OCI-LY7 (cell line): ENCODE measurements at regions not wholly inside any gene's neighbourhood (a gene's known extent, or its start where the extent isn't known, plus 50 kb on each side); places are given as distances from the start of the nearest gene placed in this dataset.

Source experiments
- BruUV-seq: library from RNA; stranded (reverse); fragments of 400-500 nt; replicated peaks from 2 replicates; lab custom pipeline; 2021; lab: Mats Ljungman, UMichigan
- CTCF ChIA-PET: fragments of 300-600 bp; sonication (Branson Sonifier 250); formaldehyde crosslinking; loops from one replicate; lab custom pipeline; 2022; ENCODE audit warnings: antibody characterized with exemption; ENCODE audit not compliant: unreplicated experiment; lab: Charles Lee
- POLR2A ChIA-PET: fragments of 300-600 bp; sonication (Branson Sonifier 250); formaldehyde crosslinking; loops from one replicate; lab custom pipeline; 2022; ENCODE audit warnings: antibody characterized with exemption; lab: Charles Lee
- DNase-seq: peaks from one replicate; pipeline ENCODE4 v3.0.0-alpha.2; 2015; ENCODE audit warnings: low spot score
- H2AFZ ChIP-seq: fragments of 200-600 bp; sonication (generic), shearing (Covaris generic); 2 replicates; pipeline ENCODE4 v1.6.1; 2014; ENCODE audit warnings: mild to moderate bottlenecking, antibody characterized with exemption, low read length, moderate library complexity
- H3K27ac ChIP-seq: fragments of 200-600 bp; sonication (generic); 2 replicates; pipeline ENCODE4 v1.5.1; 2014; ENCODE audit warnings: mixed run types, low read depth, mild to moderate bottlenecking, moderate library complexity, low read length, inconsistent platforms; ENCODE audit not compliant: poor library complexity, severe bottlenecking
- H3K36me3 ChIP-seq: fragments of 200-600 bp; sonication (generic); 2 replicates; pipeline ENCODE4 v1.6.1; 2014; ENCODE audit warnings: mild to moderate bottlenecking, antibody characterized with exemption, low read length, moderate library complexity, mixed read lengths; ENCODE audit not compliant: insufficient read depth
- H3K4me1 ChIP-seq: fragments of 200-600 bp; sonication (generic); 2 replicates; pipeline ENCODE4 v1.5.1; 2014; ENCODE audit warnings: mild to moderate bottlenecking, low read length; ENCODE audit not compliant: insufficient read depth, poor library complexity, severe bottlenecking
- H3K4me2 ChIP-seq: fragments of 200-600 bp; sonication (generic); 2 replicates; pipeline ENCODE4 v1.6.1; 2014; ENCODE audit warnings: mild to moderate bottlenecking, low read length
- H3K4me3 ChIP-seq: fragments of 200-600 bp; sonication (generic); 2 replicates; pipeline ENCODE4 v1.5.1; 2014; ENCODE audit warnings: mild to moderate bottlenecking, low read depth, low read length; ENCODE audit not compliant: poor library complexity, severe bottlenecking
- H3K79me2 ChIP-seq: fragments of 200-600 bp; sonication (generic); 2 replicates; pipeline ENCODE4 v1.6.1; 2016; ENCODE audit warnings: low read depth, mild to moderate bottlenecking, low read length, moderate library complexity, mixed read lengths; ENCODE audit not compliant: insufficient read depth
- H3K9me2 ChIP-seq: fragments of 200-600 bp; sonication (generic); 2 replicates; pipeline ENCODE4 v1.6.1; 2016; ENCODE audit warnings: mild to moderate bottlenecking, low read length, mixed read lengths; ENCODE audit not compliant: insufficient read depth
- H3K9me3 ChIP-seq: fragments of 200-600 bp; sonication (generic); 2 replicates; pipeline ENCODE4 v1.6.1; 2014; ENCODE audit warnings: mild to moderate bottlenecking, mixed run types, low read length, mixed read lengths
- H4K20me1 ChIP-seq: fragments of 200-600 bp; sonication (generic); 2 replicates; pipeline ENCODE4 v1.6.1; 2014; ENCODE audit warnings: mild to moderate bottlenecking, antibody characterized with exemption, low read length, moderate library complexity, mixed read lengths; ENCODE audit not compliant: insufficient read depth
- EZH2phosphoT487 ChIP-seq: fragments of 200-600 bp; sonication (generic); IDR thresholded peaks from 2 replicates; pipeline ENCODE4 v1.6.1; 2018; ENCODE audit warnings: low read depth, borderline replicate concordance, mild to moderate bottlenecking, mixed run types, antibody characterized with exemption, low read length, moderate library complexity, mixed read lengths
- intact Hi-C: fragments of 100-400 bp; cut with micrococcal nuclease; formaldehyde crosslinking; loops from one replicate; pipeline ENCODE4 v1.10.0; 2022; ENCODE audit not compliant: unreplicated experiment
- TF ChIP-seq, protein P1 (sequence below): fragments of 200-600 bp; sonication (generic); conservative IDR thresholded peaks from 2 replicates; pipeline ENCODE4 v1.5.1; 2014; ENCODE audit warnings: mild to moderate bottlenecking, antibody characterized with exemption, low read length, moderate library complexity, mixed read lengths

DNA sequence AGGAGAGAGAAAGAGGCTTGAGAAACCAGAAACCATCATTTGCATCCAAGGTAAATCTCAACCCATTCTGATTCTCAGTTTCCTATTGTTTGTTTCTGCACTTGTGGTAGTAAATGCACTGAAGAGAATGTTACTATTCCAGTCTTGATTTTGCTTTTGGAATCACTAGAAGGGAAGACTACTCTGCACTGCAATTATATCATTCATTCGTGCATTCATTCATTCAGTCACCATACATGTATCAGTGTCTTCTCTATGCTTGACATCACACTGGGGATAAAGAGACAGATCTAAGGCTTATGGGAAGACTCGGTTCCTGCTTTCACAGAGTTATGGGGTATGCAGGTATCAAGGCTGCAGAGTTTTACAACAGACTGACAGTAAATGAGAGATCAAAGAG, 90.3 kb upstream of the EGLN3 start:
- no peak for DNase-seq
- ChIA-PET CTCF (no interaction called here), POLR2A (no interaction called here)
- H4K20me1 ChIP-seq: no peaks in the 10 kb centered on the region
- TF ChIP-seq, protein P1, sequence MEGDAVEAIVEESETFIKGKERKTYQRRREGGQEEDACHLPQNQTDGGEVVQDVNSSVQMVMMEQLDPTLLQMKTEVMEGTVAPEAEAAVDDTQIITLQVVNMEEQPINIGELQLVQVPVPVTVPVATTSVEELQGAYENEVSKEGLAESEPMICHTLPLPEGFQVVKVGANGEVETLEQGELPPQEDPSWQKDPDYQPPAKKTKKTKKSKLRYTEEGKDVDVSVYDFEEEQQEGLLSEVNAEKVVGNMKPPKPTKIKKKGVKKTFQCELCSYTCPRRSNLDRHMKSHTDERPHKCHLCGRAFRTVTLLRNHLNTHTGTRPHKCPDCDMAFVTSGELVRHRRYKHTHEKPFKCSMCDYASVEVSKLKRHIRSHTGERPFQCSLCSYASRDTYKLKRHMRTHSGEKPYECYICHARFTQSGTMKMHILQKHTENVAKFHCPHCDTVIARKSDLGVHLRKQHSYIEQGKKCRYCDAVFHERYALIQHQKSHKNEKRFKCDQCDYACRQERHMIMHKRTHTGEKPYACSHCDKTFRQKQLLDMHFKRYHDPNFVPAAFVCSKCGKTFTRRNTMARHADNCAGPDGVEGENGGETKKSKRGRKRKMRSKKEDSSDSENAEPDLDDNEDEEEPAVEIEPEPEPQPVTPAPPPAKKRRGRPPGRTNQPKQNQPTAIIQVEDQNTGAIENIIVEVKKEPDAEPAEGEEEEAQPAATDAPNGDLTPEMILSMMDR: no peak
- TF ChIP-seq EZH2phosphoT487: no peak
- intact Hi-C loops: no loop called here
- H3K4me2 ChIP-seq: no peak overlapping the region
- no peak overlapping the region for H3K4me3 ChIP-seq
- no peaks in the 10 kb centered on the region for H3K9me3 ChIP-seq
- no peaks in the 10 kb centered on the region for H3K79me2 ChIP-seq
- H3K27ac ChIP-seq: no peak overlapping the region
- H3K9me2 ChIP-seq: no peaks in the 10 kb centered on the region
- no peaks in the 10 kb centered on the region for H3K36me3 ChIP-seq
- no TSS peak for BruUV-seq
- no peaks in the 10 kb centered on the region for H3K4me1 ChIP-seq
- no peak overlapping the region for H2AFZ ChIP-seq

DNA sequence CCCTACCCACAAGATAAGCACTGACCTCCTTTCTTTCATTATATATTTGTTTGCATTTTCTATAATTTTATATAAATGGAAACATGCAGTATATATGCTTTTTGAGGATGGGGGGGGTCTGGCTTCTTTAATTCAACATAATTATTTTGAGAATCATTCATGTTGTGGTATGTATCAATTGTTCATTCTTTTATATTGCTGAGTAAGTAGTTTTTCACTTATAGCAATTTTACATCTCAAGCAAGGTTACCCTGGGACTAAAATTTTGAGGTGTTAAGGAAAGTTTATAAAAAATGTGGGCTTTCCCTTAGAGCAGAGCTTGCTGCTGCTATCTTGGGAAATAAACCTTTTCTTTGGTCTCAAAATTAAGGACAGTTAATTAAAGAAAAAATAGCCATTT, 89.9 kb upstream of the EGLN3 start:
- Histone ChIP-seq H3K79me2 (no peaks in the 10 kb centered on the region), H3K4me2 (no peak overlapping the region), H4K20me1 (no peaks in the 10 kb centered on the region), H3K27ac (no peak overlapping the region), H3K9me2 (no peaks in the 10 kb centered on the region), H2AFZ (no peak overlapping the region), H3K4me3 (no peak overlapping the region), H3K4me1 (no peaks in the 10 kb centered on the region), H3K36me3 (no peaks in the 10 kb centered on the region), H3K9me3 (no peaks in the 10 kb centered on the region)
- intact Hi-C loops: no loop called here
- ChIA-PET CTCF (no interaction called here), POLR2A (no interaction called here)
- TF ChIP-seq EZH2phosphoT487: no peak
- TF ChIP-seq, protein P1: no peak
- no TSS peak for BruUV-seq
- DNase-seq: no peak

DNA sequence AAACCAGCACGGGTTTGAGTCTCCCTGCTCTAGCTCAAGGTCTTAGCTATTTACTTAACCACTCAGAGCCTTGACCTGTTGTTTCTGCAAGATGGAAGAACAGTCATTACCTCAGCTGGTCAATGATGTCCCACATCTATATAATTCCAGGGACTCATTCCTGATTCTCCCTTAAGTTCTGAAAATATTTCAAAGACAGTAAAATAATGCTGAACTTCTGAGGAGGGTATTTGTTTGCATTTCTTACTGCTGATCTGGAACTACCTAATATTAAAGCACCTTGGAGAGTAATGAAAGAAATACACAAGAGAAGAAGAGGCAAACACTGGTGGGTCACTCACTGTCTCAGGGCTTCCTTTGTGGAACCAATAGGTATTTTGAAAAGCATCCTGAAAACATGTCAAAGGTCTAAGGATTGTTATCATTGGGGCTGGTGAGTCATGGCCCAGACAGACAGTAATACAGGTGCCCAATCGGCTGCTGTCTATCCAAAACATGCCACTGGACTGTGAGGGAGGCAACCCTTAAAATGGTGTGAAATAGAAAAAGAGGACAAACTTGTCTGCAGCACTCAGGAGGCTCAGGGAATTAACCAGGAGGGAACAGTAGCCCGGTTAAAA, 88.7 kb upstream of the EGLN3 start:
- no peak for DNase-seq
- ChIA-PET POLR2A (interaction anchor here (0.6 to 1.1 kb wide), 3 partner anchors 8 to 179 kb away, joined by 3 read pairs; no protein-coding TSS in a partner anchor), CTCF (no interaction called here)
- BruUV-seq: no TSS peak
- Histone ChIP-seq H3K4me2 (no peak overlapping the region), H3K9me2 (no peaks in the 10 kb centered on the region), H3K79me2 (no peaks in the 10 kb centered on the region), H3K27ac (no peak overlapping the region), H3K4me1 (no peaks in the 10 kb centered on the region), H3K9me3 (no peaks in the 10 kb centered on the region), H4K20me1 (no peaks in the 10 kb centered on the region), H3K36me3 (no peaks in the 10 kb centered on the region), H2AFZ (no peak overlapping the region), H3K4me3 (no peak overlapping the region)
- TF ChIP-seq EZH2phosphoT487: no peak
- TF ChIP-seq, protein P1: no peak
- intact Hi-C loops: no loop called here
